Peyer's patch (tissue), 4 donors: ENCODE measurements at regions not wholly inside any gene's neighbourhood (a gene's known extent, or its start where the extent isn't known, plus 50 kb on each side); places are given as distances from the start of the nearest gene placed in this dataset.

Experiments
- DNase-seq, 3 donors: peaks; one replicate each; pipeline ENCODE4 v3.0.0-alpha.2; 2017 to 2019
- H3K27ac ChIP-seq, 4 donors: fragments of 200-600 bp; sonication (generic); one replicate each; pipeline ENCODE4 v1.5.1; 2016 to 2019
- H3K27me3 ChIP-seq, 2 donors: fragments of 200-600 bp; sonication (generic); one replicate each; pipeline ENCODE4 v1.5.1; 2019
- H3K36me3 ChIP-seq, 3 donors: fragments of 200-600 bp; sonication (generic); one replicate each; pipeline ENCODE4 v1.5.1; 2016 to 2019
- H3K4me1 ChIP-seq, 4 donors: fragments of 200-600 bp; sonication (generic); one replicate each; pipeline ENCODE4 v1.5.1; 2016 to 2019
- H3K4me3 ChIP-seq, 4 donors: fragments of 200-600 bp; sonication (generic); 1 replicate in 3 of 4; 2 replicates in 1 of 4; pipeline ENCODE4 v1.5.1; 2016 to 2019; ENCODE audit warnings: mild to moderate bottlenecking in 1 of 4
- H3K9me3 ChIP-seq, 4 donors: fragments of 200-600 bp; sonication (generic); one replicate each; pipeline ENCODE4 v1.5.1; 2016 to 2019; ENCODE audit warnings: mild to moderate bottlenecking in 1 of 4
- POLR2A ChIP-seq, 2 donors: fragments of 450-650 bp; IDR thresholded peaks; one replicate each; pipeline ENCODE4 v1.5.1; 2017; ENCODE audit warnings: antibody characterized with exemption in 2 of 2, mild to moderate bottlenecking in 2 of 2, moderate library complexity in 2 of 2
- TF ChIP-seq, protein P1 (sequence below), 6 experiments: fragments of 450-650 bp in 4 of 6; fragments of 200-600 bp in 2 of 6; sonication (generic) in 1 of 6; IDR thresholded peaks; one replicate each; pipeline ENCODE4 v1.5.1; 2017 to 2019; ENCODE audit warnings: antibody characterized with exemption in 6 of 6, mild to moderate bottlenecking in 3 of 6, moderate library complexity in 1 of 6

DNA sequence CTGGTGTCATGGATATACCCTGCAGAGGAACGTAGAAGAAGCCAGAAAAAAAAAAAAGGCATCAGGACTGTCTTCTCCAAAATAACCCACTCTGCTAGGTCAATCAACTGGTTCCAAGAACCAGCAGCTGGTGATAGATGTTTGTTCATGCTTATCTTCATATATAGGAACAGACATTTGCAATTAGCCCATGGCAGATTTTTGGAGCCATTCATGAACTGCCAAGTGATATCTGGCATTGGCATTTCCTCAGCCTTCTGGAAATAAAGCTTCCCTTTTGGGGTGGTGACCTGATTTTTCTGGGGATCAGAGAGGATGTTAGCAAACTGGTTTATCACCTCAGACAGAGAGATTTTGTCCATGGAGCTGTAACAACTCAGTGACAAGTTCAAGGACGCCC, 234.9 kb downstream of the OSR1 start:
- no peak for DNase-seq
- H3K9me3 ChIP-seq = no peaks in the 10 kb centered on the region
- TF ChIP-seq, protein P1, sequence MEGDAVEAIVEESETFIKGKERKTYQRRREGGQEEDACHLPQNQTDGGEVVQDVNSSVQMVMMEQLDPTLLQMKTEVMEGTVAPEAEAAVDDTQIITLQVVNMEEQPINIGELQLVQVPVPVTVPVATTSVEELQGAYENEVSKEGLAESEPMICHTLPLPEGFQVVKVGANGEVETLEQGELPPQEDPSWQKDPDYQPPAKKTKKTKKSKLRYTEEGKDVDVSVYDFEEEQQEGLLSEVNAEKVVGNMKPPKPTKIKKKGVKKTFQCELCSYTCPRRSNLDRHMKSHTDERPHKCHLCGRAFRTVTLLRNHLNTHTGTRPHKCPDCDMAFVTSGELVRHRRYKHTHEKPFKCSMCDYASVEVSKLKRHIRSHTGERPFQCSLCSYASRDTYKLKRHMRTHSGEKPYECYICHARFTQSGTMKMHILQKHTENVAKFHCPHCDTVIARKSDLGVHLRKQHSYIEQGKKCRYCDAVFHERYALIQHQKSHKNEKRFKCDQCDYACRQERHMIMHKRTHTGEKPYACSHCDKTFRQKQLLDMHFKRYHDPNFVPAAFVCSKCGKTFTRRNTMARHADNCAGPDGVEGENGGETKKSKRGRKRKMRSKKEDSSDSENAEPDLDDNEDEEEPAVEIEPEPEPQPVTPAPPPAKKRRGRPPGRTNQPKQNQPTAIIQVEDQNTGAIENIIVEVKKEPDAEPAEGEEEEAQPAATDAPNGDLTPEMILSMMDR (IDR thresholded peaks at IDR 0.05) = no peak
- TF ChIP-seq POLR2A (IDR thresholded peaks at IDR 0.05) = no peak
- no peak overlapping the region for H3K27ac ChIP-seq
- no peaks in the 10 kb centered on the region for H3K4me1 ChIP-seq
- no peaks in the 10 kb centered on the region for H3K27me3 ChIP-seq
- H3K4me3 ChIP-seq = no peak overlapping the region
- no peaks in the 10 kb centered on the region for H3K36me3 ChIP-seq

DNA sequence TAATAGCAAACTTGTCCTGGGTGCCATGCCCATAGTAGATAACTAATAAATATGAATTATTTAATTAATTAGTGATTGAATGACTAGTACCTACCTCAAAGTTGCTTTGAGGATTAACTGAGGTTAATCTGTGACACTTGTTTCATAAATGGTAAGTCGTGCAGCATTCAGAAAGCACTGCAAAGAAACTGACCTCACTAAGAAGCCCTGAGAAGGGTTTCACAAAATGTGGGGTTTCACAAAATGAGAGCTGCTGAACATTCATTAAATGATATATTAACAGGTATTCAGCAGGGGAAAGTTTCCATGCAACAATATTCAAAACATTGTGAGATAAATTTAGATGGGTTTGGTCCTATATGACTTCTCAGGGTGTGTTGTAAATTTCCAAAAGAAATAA, 236.2 kb downstream of the OSR1 start:
- Histone ChIP-seq H3K4me3 (no peak overlapping the region), H3K9me3 (no peaks in the 10 kb centered on the region), H3K36me3 (no peaks in the 10 kb centered on the region), H3K27me3 (no peaks in the 10 kb centered on the region), H3K4me1 (no peaks in the 10 kb centered on the region), H3K27ac (no peak overlapping the region)
- no peak for DNase-seq
- TF ChIP-seq, protein P1 (IDR thresholded peaks at IDR 0.05) = no peak
- TF ChIP-seq POLR2A (IDR thresholded peaks at IDR 0.05) = no peak

DNA sequence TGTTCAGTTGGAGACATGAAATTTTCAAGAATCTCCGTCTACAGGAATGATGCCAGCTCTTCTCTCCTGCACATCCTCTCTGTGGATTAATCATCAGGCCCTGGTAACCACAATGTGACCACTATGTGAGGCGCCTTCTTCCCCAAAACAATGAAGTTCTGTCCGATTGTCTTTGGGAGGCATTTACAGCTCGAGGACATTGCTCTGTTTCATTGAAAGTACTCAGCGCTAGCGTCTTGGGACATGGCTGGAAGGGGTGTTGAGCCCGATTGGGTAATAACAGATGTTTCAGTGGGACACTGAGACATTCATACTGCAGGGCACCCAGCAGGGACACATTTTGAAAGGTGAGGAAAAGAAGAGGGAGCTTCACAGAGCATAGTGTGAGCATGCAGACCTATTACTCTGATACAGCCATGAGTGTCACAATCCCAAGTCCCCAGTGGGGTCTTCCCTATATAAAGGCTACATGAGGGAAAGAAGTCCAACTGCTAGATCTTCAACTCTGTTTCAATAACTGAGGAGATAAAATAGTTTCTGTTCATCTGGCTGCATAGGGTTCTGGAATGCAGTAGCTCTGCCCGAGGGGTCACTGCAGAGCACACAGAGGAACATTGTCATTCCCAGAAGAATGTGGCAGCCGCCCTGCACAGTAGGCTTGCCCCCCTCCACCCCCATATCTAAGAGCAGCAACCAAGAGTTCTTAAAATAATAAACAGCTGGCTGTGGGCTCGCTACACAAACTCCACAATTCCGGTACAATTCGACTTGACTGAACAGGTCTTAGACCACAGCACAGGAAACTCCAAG, 237.3 kb downstream of the OSR1 start:
- Histone ChIP-seq H3K9me3 (no peaks in the 10 kb centered on the region), H3K27ac (no peak overlapping the region), H3K4me3 (no peak overlapping the region), H3K4me1 (no peaks in the 10 kb centered on the region), H3K36me3 (no peaks in the 10 kb centered on the region), H3K27me3 (no peaks in the 10 kb centered on the region)
- TF ChIP-seq, protein P1 (IDR thresholded peaks at IDR 0.05) = no peak
- no peak for TF ChIP-seq POLR2A (IDR thresholded peaks at IDR 0.05)
- DNase-seq = no peak

DNA sequence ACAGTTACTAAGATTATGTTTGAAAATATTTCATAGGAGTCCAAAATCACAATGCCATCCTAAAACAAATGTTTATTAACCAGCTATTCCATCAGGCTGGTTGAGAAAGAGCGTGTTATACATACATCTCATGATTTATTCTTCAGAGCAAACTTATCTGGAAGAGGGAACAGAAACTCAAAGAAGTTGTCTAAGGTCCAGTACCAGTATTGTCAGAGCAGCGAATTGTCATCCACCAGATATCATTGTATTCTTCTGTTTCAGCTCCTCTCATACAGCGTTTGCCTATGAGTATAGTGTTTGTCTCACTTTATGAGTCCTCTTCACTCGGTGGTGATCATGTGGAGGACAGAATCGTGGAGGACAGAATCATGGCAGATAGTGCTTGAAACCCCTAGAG, 238.2 kb downstream of the OSR1 start:
- TF ChIP-seq, protein P1 (IDR thresholded peaks at IDR 0.05) = no peak
- TF ChIP-seq POLR2A (IDR thresholded peaks at IDR 0.05) = no peak
- no peaks in the 10 kb centered on the region for H3K27me3 ChIP-seq
- H3K27ac ChIP-seq = no peak overlapping the region
- no peaks in the 10 kb centered on the region for H3K36me3 ChIP-seq
- no peaks in the 10 kb centered on the region for H3K9me3 ChIP-seq
- DNase-seq = no peak
- H3K4me3 ChIP-seq = no peak overlapping the region
- H3K4me1 ChIP-seq = no peaks in the 10 kb centered on the region

DNA sequence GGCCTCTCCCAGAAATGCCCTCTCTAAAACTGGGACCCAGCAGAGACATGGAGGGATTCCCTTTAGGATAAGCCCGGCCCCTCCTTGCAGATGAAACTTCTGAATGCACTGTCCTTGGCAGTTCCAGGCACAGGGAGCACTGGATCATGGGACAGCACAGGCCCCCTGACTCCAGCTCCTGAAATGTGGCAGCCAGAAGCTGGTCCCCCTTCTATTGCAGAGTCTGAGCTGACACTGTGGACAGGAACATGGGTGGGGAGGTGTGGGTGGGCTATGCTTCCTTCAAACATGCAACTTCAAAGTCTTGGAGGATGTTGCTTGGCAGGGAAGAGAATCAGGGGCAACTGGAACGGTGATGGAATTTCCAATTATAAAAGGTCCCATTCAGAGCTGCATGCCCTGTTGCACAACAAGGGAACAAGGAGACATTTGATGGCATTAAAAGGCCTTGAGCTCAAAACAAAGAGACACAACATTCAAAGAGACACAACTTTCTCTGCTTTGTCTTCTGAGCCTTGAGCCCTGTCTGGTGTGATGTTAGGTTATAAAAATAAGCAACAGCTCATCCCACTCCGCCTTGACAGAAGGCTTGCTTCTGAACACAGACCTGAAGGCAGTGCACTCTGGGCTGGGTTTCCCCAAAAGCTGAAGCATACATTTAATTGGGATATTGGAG, 239.0 kb downstream of the OSR1 start:
- Histone ChIP-seq H3K4me3 (no peak overlapping the region), H3K36me3 (no peaks in the 10 kb centered on the region), H3K27ac (no peak overlapping the region), H3K9me3 (no peaks in the 10 kb centered on the region), H3K27me3 (no peaks in the 10 kb centered on the region), H3K4me1 (no peaks in the 10 kb centered on the region)
- TF ChIP-seq, protein P1 (IDR thresholded peaks at IDR 0.05) = no peak
- TF ChIP-seq POLR2A (IDR thresholded peaks at IDR 0.05) = no peak
- DNase-seq = no peak
